ENCODE measurements at regions not wholly inside any gene's neighbourhood (a gene's known extent, or its start where the extent isn't known, plus 50 kb on each side); places are given as distances from the start of the nearest gene placed in this dataset.
A peak's percentile ranks its signal among the peaks of the same experiment; 100 is the strongest.
"Not testable (repeated sequence)": the region's sequence is repeated elsewhere in the genome, so short reads cannot be mapped to it uniquely, and the experiment has no call there.

- DNase-seq, result no peak
Observed at GRCh38 chr7:153012203-153012602, 252.7 kb downstream of the ACTR3B start.

DNA sequence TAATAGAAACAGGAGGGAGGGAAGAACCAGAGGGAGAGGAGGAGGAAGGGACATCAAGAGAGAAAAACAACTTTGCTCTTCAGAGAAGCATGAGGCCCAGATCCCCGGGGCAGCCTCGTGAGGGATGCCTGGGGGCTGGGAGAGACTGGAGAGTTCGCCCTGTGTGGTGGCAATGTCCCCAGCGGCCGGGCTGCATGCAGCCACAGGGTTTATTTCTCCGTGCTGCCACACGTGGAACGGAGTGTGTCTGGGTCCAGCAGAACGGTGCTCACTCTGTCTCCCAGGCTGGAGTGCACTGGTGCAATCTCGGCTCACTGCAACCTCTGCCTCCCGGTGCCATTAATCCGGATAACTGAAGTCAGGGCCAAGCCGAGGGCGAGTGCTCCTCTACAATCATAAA, 257.7 kb downstream of the ACTR3B start:
- DNase-seq, result no peak

- DNase-seq, result no peak
Observed at GRCh38 chr7:153021542-153021941, 262.0 kb downstream of the ACTR3B start.

DNA sequence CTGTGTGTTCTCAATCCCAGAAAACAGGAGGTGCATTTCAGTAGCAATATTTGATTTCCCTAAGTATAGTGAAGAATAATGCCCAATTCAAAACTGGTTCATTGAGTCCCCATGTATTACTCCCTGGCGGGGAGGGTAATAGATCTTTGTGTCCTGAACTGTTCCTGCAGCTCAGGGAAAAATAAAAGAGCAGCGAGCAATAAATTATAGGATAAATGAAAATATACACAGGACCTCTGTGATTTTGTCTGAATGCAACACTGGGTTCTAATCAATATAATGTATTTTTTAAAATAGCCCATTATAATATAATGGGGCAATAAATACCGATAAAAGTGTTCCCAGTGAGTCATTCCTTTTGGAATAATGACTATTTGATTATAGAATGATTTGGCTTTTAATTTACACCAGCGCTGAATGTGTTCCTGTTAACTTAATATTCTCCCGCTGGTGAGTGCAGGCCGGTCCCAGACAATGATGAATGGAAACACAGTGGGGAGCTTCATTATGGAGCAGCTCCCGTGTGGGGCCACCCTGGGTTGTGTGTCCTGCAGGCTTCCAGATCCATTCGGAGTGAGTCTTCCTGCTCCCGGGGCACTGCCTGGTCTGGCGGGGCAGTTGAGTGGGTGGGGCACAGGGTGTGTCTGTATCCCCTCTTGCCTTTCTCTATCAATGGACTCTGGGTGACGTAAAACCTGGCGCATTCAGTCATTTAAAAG, 263.1 kb downstream of the ACTR3B start:
- no peak for DNase-seq

DNA sequence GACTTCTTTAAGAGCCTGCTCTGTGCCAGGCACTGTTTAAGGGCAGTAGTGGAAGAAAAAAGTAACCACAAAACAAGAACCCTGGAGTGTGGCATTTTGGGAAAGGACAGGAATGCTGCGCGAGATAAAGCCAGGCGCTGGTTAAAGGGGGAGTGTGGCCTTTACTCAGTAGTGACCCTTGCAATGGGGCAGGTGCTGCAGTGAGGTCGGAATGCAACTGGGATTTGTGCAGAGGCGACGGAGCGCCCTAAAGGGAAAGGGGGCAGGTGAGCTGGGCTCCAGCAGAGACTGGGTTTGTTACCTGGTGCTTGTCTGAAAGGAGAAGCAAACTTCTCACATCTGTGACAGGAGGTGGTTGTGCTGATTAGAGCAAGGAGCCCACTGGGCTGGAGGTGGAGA, 263.6 kb downstream of the ACTR3B start:
- DNase-seq, result no peak

- no peak for DNase-seq
Observed at GRCh38 chr7:153027210-153027609, 267.7 kb downstream of the ACTR3B start.

DNA sequence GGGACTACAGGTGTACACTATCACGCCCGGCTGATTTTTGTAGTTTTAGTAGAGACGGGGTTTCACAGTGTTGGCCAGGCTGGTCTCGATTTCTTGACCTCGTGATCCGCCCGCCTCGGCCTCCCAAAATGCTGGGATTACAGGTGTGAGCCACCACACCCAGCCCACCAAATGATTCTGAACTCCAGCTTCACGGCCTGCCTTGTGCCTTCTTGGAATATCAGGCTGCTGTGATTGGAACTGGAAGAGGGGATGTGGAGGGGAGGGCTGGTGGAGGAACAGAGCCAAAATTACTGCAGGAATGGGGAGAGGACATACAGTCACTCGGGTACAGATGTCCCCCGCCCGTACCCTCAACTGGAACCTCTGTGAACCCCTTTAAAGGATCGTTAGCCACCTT, 268.4 kb downstream of the ACTR3B start:
- no peak for DNase-seq

GRCh38 chr7:153030976-153031375, 271.4 kb downstream of the ACTR3B start:
- no peak for DNase-seq

DNA sequence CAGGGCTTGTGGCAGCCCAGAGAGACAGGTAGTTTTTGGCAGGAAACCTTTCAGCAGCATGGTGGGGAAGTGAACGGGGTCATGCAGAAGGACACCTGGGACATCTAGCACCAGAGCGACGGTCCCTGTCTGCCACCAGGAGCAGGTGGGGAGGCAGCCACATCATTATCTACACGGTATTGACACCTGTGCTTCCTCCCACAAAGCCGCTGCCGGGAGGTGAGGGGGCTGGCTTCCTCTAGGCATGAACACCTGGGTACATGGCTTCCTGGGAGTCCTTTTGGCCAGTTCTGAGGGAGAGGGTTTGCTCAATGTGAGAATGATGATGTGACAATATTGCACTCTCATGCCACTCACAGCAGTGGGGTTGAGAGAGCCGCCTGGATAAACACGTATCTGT, 275.2 kb downstream of the ACTR3B start:
- DNase-seq, result no peak

DNA sequence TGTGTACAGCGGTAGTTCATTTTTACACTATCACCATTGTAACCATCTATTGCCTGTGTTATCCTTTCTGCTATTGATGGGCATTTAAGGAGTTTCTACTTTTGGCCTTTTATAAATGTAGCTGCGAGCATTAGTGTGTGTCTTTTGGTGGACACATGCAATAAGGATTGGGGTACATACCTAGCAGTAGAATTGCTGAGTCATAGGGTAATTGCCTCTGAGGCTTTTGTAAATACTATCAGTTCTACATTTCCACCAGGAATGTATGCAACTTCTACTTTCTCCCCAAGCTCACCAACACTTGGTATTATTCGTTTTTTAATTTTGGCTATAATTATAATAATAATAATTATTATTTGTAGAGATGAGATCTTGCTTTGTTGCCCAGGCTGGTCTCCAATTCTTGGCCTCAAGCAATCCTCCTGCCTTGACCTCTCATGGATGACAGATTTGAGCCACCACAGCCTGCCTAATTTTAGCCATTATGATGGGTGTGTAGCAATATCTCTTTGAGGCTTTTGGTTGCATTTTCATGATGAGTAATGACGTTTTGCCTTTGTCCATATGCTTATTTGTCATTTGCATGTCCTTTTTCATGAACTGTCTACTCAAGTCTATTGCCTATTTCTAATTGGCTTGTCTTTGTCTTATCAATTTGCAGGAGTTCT, 277.0 kb downstream of the ACTR3B start:
- DNase-seq, result no peak

DNA sequence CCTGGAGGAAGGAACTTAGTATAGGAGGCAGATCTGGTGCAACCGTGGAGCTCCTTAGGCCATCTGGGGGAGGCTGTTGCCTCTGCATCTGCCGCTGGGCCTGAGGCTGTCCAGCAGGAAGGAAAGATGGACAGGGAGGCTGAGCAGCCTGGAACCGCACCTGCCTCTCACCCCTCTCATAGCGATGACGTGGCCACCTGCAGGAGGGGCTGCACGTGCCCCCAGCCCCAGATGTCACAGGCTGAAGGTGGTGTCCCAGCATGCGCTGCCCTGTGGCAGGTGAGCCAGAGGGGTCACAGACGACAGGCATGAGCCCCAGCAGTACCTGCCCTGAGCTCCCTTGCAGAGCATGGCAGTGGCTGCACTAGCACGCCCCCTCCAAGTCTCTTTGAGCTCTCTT, 283.9 kb downstream of the ACTR3B start:
- no peak for DNase-seq

- DNase-seq, result no peak
Observed at GRCh38 chr7:153044981-153045380, 285.4 kb downstream of the ACTR3B start.

DNA sequence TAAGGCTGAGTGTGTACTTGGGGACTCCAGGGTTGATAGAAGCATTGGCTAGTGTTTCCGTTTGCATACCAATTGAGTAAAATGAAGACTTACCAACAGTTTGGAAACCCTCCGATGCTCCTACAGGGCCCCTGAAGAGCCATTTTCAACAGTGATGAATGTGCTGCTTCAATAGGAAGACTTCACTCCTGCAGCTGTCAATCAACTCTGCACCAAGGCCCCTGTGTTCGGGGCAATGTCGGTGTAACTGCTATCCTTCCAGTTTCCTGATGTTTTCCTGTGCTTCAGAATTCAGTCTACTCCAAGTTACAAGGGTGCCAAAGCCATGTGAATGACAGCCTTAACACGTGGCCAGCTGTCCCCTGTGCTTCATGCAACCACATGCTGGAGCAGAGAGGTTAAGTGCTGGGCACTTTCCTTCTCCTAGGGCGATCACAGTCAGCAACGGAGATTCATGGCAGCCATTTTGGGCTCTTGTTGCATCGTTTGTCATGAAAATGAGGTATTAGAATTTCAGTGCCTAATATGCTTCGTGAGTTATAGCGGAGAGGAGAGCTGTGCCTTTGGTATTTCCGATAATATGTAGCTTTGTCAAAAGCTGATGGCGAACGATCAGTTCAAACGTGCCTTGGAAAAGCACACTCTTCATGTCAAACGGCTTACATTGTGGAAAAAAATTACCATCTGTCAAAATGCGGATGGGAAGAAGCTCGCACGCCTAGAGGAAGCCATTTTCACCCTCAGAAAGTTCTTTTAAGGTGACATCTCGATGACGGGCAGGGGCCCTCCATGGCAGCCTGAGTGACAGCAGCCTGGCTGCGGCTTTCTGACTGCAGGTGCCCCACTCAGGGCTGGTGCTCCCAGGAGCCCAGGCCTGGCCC, 287.8 kb downstream of the ACTR3B start:
- no peak for DNase-seq

DNA sequence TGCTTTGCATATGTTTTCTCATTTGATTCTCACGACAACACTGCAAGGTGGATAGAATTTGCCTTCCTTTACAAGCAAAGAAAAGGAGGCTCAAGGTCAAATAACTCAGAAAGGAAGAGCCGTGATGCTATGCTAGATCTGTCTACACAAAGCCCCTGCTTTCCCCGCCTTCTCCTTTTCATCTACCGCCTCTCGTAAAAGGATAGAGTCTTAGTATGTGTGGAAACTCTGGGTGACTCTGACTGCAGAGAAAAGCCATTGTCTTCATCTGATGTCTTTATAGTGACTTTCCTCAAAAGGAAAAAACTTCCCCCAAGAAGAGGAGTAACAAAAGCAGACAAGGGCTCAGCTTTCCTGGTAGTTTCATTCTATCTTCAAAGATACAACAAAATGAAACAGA, 292.7 kb downstream of the ACTR3B start:
- no peak for DNase-seq

DNA sequence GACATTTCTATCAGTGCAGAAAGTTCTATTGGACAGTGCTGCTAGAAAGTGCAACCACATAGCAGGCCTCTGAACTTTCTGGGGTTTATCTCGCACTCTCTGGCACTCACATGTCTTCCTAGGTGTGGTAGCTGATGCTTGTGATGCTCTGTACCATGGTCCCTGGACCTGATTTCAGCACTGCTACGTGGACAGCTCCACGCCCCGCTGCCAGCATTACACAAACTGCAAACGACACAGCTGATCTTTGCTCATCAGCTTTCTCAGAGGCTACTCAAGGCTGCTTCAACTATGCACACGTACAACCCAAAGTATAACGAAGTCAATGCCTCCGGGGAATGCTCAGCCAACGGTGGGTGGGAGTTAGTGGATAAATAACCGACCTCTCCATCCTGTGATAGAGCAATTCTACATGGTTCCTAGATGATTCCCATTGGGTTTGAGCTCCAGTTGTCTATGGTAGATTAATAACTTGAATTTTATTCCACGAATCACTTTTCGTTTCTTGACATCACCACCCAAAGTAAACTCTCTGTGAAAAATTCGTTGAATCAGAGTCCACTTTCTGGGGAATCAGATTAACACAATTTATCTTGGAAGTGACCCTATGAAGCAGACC, 302.5 kb downstream of the ACTR3B start:
- DNase-seq, result peak; percentile 62

GRCh38 chr7:153065051-153065450, 305.5 kb downstream of the ACTR3B start:
- no peak for DNase-seq

DNA sequence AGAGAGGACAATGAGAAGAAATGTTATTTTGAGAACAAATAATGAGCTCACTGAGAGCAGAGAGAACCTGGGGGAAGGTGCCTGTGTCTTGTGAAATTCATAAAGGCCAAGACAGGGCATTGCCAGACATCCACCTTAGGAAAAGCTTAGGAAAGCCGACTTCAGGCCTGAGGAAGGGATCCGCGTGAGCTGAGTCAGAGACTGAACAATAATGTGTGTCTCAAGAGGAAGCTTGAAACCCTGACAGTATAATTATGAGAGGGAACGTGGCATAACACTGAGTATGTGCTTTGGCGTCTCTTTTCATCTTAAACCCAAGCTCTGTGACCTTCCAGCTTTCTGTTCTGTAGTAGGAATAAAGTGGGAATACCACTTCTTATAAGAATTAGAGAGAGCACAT, 307.2 kb downstream of the ACTR3B start:
- DNase-seq, result no peak

GRCh38 chr7:153070141-153070540, 310.6 kb downstream of the ACTR3B start:
- DNase-seq, result no peak

GRCh38 chr7:153072806-153073205, 313.3 kb downstream of the ACTR3B start:
- no peak for DNase-seq

GRCh38 chr7:153076289-153076688, 316.7 kb downstream of the ACTR3B start:
- DNase-seq, result not testable (repeated sequence)

- no peak for DNase-seq
Observed at GRCh38 chr7:153081496-153081895, 321.9 kb downstream of the ACTR3B start.

- no peak for DNase-seq
Observed at GRCh38 chr7:153084278-153084677, 324.7 kb downstream of the ACTR3B start.

DNA sequence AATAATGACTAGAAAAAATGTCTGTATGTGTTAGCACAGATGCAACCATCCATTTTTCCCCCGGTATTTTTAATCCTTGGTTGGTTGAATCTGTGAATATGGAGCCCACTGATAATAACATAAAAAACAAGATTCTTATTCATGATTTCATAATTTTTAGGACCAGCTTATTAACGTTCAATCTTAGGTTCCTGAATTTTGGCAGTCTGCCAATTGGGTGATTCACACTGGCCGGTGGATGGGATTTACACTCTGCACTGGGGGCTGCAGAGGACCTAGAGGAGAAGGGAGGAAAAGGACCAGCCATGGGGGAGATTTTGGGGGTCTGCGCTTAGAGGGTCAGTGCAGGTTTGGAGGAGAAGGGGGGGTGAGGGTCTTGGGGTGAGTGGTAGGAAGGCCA, 327.9 kb downstream of the ACTR3B start:
- no peak for DNase-seq

All from right forelimb (tissue), 1 donor.